NCI-H526 treated with DMSO at 0.1 percent for 48 hours (cell line): ENCODE measurements at regions not wholly inside any gene's neighbourhood (a gene's known extent, or its start where the extent isn't known, plus 50 kb on each side); places are given as distances from the start of the nearest gene placed in this dataset.

Source experiments
- DNase-seq: peaks from one replicate; lab custom pipeline; 2025; lab: John Stamatoyannopoulos, UW

DNA sequence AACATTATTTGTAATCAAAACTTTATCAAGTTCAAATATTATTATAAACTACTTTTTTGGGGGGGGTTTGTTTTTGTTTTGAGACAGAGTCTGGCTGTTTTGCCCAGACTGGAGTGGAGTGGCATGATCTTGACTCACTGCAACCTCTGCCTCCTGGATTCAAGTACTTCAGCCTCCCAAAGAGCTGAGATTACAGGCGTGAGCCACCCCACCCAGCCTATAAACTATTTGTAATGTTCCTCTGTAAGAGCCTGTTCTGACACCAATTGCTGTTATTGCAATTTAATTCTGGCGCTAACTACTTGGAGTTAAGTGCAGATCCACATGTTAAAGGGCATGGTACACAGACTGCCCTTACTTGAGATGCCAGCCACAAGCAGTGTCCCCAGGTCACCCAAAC lies 478.1 kb upstream of the NRP1 start:
- DNase-seq, result no peak

DNA sequence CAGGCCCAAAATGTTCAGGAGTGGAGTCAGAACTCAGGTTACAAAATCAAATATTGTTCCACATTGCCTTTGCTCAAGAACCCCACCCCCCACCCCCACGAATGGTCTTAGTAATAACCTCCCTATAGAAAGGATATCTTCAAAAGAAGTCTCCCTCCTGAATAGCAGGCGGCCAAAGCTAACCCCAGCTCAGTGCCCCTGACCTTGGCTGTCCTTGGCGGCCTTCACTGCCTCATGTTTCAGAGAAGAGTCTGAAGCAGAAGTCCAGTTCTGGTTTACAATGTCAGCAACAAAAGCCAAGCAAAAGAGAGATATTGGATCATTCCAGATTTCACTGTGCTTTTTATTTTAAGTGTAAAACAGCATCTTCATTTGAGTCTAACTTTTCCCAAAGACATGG lies 476.5 kb upstream of the NRP1 start:
- DNase-seq, result no peak

DNA sequence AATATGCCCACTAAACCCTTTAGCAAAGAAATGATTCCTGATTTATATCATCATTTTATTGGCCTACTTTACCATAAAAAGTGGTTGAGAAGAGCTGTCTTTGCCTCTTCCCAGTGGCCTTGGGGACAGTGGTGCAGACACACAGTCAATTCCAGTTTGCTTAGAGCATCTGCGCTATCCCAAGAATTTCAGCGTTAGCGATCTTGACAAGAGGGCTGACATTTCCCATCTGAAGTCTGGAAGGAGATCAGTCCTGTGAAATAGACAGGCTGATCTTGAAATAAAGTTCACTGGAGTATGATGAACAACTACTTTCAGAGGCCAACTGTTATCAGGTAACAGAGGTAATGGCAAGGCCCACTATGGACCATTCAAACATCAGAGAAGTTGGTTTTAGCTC lies 475.3 kb upstream of the NRP1 start:
- no peak for DNase-seq

DNA sequence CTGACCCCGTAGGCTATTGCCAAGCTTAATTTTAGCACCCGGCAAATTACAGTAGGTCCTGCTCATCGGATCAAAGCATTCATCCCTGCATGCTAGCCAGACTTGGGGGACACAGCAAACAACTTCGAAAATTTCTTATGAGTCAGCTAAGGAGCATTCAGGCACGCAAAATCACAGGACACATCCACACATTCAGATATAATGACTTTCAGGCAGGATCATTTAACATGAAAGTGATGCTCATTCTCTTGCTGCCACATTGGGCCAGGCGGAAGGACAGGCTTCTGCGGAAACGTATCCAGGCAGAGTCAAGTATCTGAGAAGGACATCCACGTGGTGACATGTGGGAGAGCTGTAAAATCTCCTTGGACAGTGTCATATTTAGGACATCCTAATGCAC lies 474.0 kb upstream of the NRP1 start:
- no peak for DNase-seq

DNA sequence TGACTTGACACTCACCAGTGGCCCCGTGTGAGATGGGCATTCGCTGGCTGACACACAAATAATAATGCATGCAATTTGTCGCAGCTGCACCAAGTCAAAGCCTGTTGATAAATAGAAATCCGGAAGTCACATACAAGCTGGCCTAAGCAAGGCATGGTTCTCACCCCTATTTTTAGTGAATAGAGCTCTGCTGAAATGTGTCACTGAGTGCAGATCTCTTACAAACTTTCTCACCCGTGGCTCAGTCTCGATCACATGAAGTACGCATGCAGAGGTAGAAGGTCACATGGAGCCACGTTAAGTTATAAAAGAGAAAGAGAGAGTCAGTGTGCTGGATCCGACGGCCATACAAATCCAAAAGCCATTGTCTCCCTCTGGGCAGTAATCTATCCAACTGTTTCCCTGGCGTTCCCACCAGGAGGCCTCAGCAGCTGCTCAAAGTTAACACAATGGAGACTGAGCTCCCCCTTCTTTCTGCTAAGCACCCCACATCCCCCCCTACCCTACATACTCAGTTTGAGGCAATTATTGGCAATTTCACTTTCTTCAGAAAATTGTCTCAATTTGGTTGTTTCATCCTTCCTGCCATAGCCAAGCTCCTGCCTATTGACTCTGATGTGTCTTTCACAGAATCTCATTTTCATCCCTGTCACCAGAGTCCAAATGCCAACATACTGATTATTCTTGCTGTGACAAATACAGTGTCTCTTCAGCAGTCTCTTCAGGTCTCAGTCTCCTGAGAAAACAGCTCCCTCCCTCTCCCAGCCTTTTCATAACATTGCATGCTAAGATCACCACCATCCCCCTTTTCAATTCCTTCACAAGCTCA lies 473.3 kb upstream of the NRP1 start:
- DNase-seq, result no peak

GRCh38 chr10:33805831-33806230 lies 471.4 kb upstream of the NRP1 start:
- DNase-seq, result no peak

DNA sequence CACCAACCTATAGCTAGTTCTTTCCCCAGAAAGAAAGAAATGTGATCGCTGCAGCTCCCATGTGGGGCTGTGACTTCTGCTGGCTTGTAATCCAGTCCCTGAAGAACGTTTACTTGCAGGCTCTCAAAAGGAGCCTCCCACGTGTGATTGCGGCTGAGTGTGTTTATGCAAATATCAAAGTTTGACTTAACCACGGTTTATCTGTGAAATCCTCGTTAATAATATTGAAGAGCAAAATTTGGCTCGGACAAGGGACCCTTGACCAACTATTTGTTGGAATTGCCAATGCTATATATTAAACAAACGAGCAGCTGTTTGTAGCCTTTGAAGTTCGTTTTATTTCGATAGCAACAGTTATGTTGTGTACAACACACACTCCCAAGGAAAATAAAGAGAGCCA lies 470.1 kb upstream of the NRP1 start:
- DNase-seq, result peak; percentile 11

- DNase-seq, result no peak
Measured at GRCh38 chr10:33803248-33803647, 468.8 kb upstream of the NRP1 start.

DNA sequence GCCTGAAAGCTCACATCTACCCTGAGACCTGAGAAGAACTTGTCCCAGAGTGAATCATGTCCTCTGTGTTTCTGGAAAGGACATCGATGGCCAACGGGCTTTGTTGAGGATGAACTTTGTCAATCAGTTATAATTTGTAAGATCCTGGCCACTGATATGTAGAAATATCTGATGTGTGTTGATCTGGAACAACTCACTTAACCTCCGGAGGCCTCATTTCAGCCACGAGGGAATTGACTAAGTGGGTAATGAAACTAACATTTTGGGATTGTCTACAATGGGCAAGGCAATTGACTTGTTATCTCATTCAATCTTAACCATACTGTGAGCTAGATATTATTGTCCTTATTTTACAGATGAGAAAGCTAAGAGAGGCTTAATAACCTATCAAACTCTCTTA lies 468.1 kb upstream of the NRP1 start:
- no peak for DNase-seq

GRCh38 chr10:33801705-33802104 lies 467.2 kb upstream of the NRP1 start:
- DNase-seq, result no peak

GRCh38 chr10:33800986-33801385 lies 466.5 kb upstream of the NRP1 start:
- DNase-seq, result no peak

DNA sequence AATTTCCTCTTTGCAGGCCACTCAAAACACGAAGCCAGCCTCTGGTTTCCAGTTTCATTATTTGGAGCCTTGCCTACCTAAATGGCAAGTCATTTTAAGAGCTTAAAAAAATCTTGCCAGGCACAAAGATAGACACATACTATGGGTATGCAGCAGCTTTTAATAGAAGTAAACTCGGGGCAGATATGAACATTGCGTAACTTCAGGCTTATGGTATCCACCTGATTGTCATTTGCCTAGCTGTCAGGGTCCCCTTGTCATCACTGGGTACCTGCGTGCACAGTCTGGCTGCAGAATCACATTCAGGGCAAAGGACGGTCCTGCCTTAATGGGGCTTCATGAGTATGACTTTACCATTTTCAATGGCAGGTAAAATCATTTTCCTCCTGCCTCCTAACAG lies 466.1 kb upstream of the NRP1 start:
- no peak for DNase-seq

DNA sequence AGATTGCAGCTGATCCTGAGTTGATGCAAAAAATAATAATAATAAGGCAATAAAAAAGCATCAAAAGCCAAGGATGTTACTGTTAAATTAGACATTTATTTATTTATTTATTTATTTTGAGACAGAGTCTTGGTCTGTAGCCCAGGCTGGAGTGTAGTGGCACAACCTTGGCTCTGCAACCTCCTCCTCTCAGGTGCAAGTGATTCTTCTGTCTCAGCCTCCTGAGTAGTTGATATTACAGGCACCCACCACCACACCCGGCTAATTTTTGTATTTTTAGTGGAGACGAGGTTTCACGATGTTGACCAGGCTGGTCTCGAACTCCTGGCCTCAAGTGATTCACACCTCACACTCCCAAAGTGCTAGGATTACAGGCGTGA lies 465.5 kb upstream of the NRP1 start:
- DNase-seq, result no peak

DNA sequence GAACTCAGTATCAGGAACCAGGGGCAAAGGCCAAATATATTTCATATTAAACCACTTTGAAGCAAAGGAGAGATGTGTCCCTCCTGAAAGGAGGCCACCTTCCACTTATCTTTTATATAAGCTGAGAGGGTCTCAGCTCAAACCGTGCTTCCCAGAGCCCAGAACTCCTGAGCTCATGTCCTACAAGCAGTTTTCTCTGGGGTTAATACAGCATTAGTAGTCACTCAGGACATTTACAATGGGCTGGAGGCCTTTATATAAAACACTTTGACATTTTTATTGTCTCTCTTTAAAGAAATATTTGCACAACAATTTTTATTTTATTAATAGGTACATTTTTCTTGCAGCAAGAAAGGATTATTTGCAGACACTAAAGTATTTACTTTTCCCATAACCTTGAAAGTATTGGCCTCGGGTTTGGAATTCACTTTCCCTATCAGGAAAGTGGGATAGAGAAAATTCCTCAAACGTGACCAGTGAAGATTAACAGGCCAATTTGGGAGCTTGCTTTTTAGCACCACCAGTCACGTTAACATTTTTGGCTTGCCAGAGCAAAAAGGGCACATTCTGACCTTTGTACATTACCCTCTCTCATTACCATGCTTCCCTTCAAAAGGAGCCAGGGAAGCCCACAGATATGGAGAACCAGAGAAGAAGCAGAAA lies 464.9 kb upstream of the NRP1 start:
- no peak for DNase-seq

DNA sequence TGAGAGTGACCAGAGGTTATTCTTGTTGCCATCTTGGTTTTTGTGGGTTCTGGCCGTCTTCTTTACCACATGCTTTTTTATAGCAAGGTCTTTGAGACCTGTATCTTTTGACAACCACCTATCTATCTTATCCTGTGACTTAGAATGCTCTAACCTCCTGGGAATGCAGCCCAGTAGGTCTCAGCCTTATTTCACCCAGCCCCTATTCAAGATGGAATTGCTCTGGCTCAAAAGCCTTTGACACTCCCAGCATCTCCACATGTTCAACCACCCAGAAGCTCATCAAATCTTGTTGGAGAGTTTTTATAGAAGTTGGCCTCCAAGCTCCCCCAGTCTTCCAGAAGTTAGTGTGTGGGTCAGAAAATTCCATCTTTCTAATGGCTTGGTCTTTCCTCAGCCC lies 464.3 kb upstream of the NRP1 start:
- no peak for DNase-seq

GRCh38 chr10:33796680-33797079 lies 462.2 kb upstream of the NRP1 start:
- DNase-seq, result no peak

DNA sequence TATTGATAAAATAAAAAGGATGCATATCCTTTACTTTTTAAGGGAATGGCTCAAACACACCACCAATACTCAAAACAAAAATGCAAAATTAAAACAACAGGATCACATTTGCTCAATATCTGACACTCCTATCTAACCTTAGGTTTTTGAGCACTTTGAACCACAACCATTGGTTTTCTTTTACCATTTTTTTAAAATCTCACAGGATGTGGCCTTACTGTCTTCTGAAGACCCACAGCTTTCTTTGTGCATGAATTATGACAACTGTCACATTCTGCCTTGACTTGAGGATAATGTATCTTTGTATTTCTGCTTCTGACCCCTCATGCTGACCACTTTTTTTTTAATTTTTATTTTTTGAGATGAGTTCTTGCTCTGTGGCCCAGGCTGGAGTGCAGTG lies 461.1 kb upstream of the NRP1 start:
- DNase-seq, result no peak

DNA sequence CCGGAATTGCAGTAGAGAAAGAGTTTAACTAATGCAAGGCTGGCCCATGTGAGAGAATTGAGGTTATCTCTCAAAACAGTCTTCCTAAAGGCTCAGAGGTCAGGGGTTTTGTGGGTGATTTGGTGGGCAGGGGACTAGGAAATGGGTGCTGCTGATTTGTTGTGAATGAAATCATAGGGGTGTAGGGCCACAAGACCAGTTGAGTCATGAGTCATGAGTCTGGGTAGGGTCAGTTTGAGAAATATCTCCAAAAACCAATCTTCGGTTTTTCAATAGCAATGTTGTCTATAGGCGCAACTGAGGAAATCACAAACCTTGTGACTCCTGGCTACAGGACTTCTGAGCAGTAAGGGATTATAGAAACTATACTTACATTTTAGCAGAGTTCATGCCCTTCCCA lies 460.0 kb upstream of the NRP1 start:
- DNase-seq, result no peak

GRCh38 chr10:33793793-33794192 lies 459.3 kb upstream of the NRP1 start:
- no peak for DNase-seq

DNA sequence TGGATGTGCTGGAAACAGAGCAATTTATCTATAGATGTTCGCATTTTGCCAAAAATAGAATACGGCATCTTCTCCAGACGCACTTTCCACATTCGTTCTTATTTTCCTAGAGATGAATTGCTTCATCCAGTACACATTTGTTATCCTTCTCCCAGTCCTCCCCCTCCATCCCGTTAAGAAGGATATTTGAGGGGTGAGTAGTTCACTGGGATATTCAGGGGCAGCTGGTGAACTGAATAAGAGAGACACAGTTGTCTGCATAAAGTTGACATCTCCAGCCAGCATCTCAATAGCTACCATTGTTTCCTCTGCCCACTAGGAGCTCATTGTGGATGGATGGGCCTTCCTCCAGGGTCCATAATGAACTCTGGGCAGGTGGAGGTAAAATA lies 456.8 kb upstream of the NRP1 start:
- DNase-seq, result no peak

DNA sequence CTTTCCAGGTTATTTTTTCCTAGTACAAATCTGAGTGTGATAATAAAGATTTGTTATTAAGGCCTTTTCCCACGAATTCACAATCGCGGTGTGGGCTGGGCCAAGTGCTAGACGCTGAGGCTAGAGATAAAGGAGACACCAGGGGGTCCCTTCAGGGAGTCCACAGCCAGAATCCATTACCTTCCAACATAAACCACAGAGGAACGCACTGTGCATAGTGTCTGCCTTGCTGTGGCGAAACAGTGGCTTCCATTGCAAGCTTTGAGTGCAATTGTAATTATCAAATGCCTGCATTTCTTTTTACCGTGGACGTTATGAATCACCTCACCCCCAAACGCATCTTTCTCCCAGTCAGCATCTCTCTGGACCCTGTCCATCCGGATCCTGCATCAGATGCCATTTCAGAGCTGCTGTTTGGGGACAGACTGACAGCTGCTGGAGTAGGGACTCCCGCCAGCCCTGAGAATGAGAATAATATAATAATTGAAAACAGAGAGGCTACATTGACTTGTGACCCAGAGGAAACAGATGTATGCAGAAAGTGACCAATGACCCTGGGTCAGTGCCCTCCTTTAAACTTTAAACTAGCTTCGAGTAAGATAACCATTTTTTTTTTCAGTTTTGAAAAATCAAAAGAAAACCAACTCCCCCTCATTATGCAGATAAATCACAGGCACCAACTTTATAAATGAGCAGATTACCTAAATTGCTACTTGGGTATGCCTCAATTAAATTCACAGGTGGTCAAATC lies 456.2 kb upstream of the NRP1 start:
- no peak for DNase-seq

DNA sequence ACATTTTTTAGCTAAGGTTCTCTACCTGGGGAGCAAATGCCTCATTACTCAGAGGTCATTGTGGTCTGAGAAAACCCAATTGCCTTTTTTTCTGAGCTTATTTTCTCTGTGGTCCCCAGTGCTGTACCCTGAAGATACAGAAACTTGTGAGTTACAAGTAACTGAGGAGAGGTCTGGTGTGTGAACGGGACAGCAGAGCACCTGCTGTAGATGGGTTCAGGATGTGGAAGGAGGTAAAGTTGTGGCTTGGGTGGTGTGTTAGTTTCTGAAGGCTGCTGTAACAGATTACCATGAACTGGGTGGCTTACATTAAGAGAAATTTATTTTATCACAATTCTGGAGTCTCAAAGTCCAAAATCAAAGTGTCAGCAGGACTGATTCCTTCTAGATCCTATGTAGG lies 449.1 kb upstream of the NRP1 start:
- DNase-seq, result no peak

- no peak for DNase-seq
Measured at GRCh38 chr10:33783078-33783477, 448.6 kb upstream of the NRP1 start.
